ENCODE measurements at regions not wholly inside any gene's neighbourhood (a gene's known extent, or its start where the extent isn't known, plus 50 kb on each side); places are given as distances from the start of the nearest gene placed in this dataset.

- Histone ChIP-seq H3K27me3 (no peaks in the 10 kb centered on the region), H3K27ac (no peak overlapping the region), H3K4me1 (no peaks in the 10 kb centered on the region), H3K4me3 (no peak overlapping the region), H3K9me3 (no peaks in the 10 kb centered on the region), H3K36me3 (no peaks in the 10 kb centered on the region)
- TF ChIP-seq, protein P1, sequence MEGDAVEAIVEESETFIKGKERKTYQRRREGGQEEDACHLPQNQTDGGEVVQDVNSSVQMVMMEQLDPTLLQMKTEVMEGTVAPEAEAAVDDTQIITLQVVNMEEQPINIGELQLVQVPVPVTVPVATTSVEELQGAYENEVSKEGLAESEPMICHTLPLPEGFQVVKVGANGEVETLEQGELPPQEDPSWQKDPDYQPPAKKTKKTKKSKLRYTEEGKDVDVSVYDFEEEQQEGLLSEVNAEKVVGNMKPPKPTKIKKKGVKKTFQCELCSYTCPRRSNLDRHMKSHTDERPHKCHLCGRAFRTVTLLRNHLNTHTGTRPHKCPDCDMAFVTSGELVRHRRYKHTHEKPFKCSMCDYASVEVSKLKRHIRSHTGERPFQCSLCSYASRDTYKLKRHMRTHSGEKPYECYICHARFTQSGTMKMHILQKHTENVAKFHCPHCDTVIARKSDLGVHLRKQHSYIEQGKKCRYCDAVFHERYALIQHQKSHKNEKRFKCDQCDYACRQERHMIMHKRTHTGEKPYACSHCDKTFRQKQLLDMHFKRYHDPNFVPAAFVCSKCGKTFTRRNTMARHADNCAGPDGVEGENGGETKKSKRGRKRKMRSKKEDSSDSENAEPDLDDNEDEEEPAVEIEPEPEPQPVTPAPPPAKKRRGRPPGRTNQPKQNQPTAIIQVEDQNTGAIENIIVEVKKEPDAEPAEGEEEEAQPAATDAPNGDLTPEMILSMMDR (IDR thresholded peaks at IDR 0.05) = no peak
- TF ChIP-seq POLR2A (IDR thresholded peaks at IDR 0.05) = no peak
- intact Hi-C loops (cut with DNase I; ENCODE audit: low total_unique reads) = no loop called here
- DNase-seq = no peak
Observed at GRCh38 chr18:30754846-30755245, 287.7 kb downstream of the DSC3 start.

GRCh38 chr18:30748541-30748940, 294.0 kb downstream of the DSC3 start:
- intact Hi-C loops (cut with DNase I; ENCODE audit: low total_unique reads) = no loop called here

GRCh38 chr18:30746224-30746623, 296.3 kb downstream of the DSC3 start:
- H3K36me3 ChIP-seq = no peaks in the 10 kb centered on the region
- H3K27me3 ChIP-seq = no peaks in the 10 kb centered on the region
- intact Hi-C loops (cut with DNase I; ENCODE audit: low total_unique reads) = no loop called here
- H3K27ac ChIP-seq = no peak overlapping the region
- H3K4me3 ChIP-seq = no peak overlapping the region
- no peak for TF ChIP-seq POLR2A (IDR thresholded peaks at IDR 0.05)
- H3K4me1 ChIP-seq = no peaks in the 10 kb centered on the region
- DNase-seq = no peak
- no peaks in the 10 kb centered on the region for H3K9me3 ChIP-seq

More at GRCh38 chr18:30748541-30748940, 294.0 kb downstream of the DSC3 start:
- TF ChIP-seq POLR2A (IDR thresholded peaks at IDR 0.05) = no peak
- TF ChIP-seq, protein P1 (IDR thresholded peaks at IDR 0.05) = no peak
- H3K36me3 ChIP-seq = no peaks in the 10 kb centered on the region
- DNase-seq = no peak
- H3K4me3 ChIP-seq = no peak overlapping the region
- H3K9me3 ChIP-seq = no peaks in the 10 kb centered on the region
- no peaks in the 10 kb centered on the region for H3K27me3 ChIP-seq
- no peak overlapping the region for H3K27ac ChIP-seq
- no peaks in the 10 kb centered on the region for H3K4me1 ChIP-seq

DNA sequence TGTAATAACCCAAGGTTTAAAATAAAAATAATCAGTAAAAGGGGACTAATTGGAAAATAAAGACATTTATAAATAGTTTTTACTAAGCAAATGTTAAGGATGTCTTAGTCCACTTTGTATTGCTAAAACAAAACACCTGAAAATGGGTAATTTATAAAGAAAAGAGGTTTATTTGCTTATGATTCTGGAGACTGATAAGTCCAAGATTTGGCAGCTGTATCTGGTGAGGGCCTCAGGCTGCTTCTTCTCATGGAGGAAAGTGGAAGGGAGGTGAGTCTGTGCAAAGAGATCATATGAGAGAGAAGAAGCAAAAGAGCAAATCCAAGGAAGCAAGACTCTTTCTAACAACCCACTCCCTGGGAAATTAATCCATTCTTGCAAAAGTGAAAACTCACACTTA, 299.5 kb downstream of the DSC3 start:
- intact Hi-C loops (cut with DNase I; ENCODE audit: low total_unique reads) = no loop called here
- TF ChIP-seq, protein P1 (IDR thresholded peaks at IDR 0.05) = no peak
- no peak for TF ChIP-seq POLR2A (IDR thresholded peaks at IDR 0.05)
- no peaks in the 10 kb centered on the region for H3K36me3 ChIP-seq
- no peaks in the 10 kb centered on the region for H3K4me1 ChIP-seq
- no peak overlapping the region for H3K4me3 ChIP-seq
- H3K27me3 ChIP-seq = no peaks in the 10 kb centered on the region
- H3K27ac ChIP-seq = no peak overlapping the region
- H3K9me3 ChIP-seq = no peaks in the 10 kb centered on the region
- DNase-seq = no peak

- H3K27me3 ChIP-seq = no peaks in the 10 kb centered on the region
- no peaks in the 10 kb centered on the region for H3K36me3 ChIP-seq
- H3K27ac ChIP-seq = no peak overlapping the region
- no peak for DNase-seq
- H3K9me3 ChIP-seq = no peaks in the 10 kb centered on the region
- intact Hi-C loops (cut with DNase I; ENCODE audit: low total_unique reads) = no loop called here
- H3K4me3 ChIP-seq = no peak overlapping the region
- no peaks in the 10 kb centered on the region for H3K4me1 ChIP-seq
- TF ChIP-seq, protein P1 (IDR thresholded peaks at IDR 0.05) = no peak
Observed at GRCh38 chr18:30730915-30731314, 311.6 kb downstream of the DSC3 start.

DNA sequence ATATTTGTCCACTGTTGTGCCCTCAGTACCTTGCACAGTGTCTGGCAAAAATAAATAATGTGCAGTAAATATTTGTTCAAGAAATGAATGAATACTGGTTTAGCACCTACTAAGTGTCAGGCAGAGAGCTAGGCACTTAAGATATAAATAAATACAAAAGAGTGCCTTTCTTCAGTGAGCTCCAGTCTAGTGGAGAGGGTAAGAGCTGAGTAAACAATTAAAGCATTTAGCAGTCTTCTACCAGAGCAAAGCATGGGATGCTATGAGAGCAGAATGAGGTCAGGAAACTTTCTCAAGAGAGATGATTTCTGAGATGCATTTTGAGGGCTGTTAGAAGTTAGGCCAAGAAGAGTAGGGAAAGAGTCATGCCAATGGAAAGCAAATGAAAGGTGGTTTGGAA, 314.7 kb downstream of the DSC3 start:
- intact Hi-C loops (cut with DNase I; ENCODE audit: low total_unique reads) = no loop called here
- Histone ChIP-seq H3K9me3 (no peaks in the 10 kb centered on the region), H3K27me3 (no peaks in the 10 kb centered on the region), H3K4me1 (no peaks in the 10 kb centered on the region), H3K27ac (no peak overlapping the region), H3K4me3 (no peak overlapping the region), H3K36me3 (no peaks in the 10 kb centered on the region)
- DNase-seq = no peak
- no peak for TF ChIP-seq POLR2A (IDR thresholded peaks at IDR 0.05)
- TF ChIP-seq, protein P1 (IDR thresholded peaks at IDR 0.05) = no peak

Measured in uterus (tissue), 3 donors.